Upper lobe of left lung (tissue), 6 donors: ENCODE measurements at regions not wholly inside any gene's neighbourhood (a gene's known extent, or its start where the extent isn't known, plus 50 kb on each side); places are given as distances from the start of the nearest gene placed in this dataset.
A peak's percentile ranks its signal among the peaks of the same experiment; 100 is the strongest.

ENCODE experiments used
- ATAC-seq, 2 donors: fragments of 200-7000 bp; cut with Tn5 transposase; one replicate each; pipeline ENCODE4 v1.9.1; 2022; ENCODE audit warnings: mild to moderate bottlenecking in 2 of 2, moderate library complexity in 2 of 2; ENCODE audit not compliant: low FRiP score in 2 of 2
- DNase-seq, 2 donors: peaks; one replicate each; pipeline ENCODE4 v3.0.0-alpha.2; 2019 to 2020
- H3K27ac ChIP-seq, 4 donors: fragments of 200-600 bp; sonication (generic); one replicate each; pipeline ENCODE4 v1.5.1; 2016 to 2019
- H3K27me3 ChIP-seq, 4 donors: fragments of 200-600 bp; sonication (generic); one replicate each; pipeline ENCODE4 v1.5.1; 2017 to 2019
- H3K36me3 ChIP-seq, 4 donors: fragments of 200-600 bp; sonication (generic); one replicate each; pipeline ENCODE4 v1.5.1; 2016 to 2019
- H3K4me1 ChIP-seq, 4 donors: fragments of 200-600 bp; sonication (generic); one replicate each; pipeline ENCODE4 v1.5.1; 2018 to 2019
- H3K4me3 ChIP-seq, 4 donors: fragments of 200-600 bp; sonication (generic); one replicate each; pipeline ENCODE4 v1.5.1; 2017 to 2019; ENCODE audit warnings: mild to moderate bottlenecking in 2 of 4, moderate library complexity in 1 of 4
- H3K9me3 ChIP-seq, 4 donors: fragments of 200-600 bp; sonication (generic); one replicate each; pipeline ENCODE4 v1.5.1; 2018 to 2019
- CTCF ChIP-seq, 6 experiments: fragments of 450-650 bp in 4 of 6; fragments of 200-600 bp in 2 of 6; sonication (generic) in 2 of 6; IDR thresholded peaks; one replicate each; pipeline ENCODE4 v1.5.1; 2016 to 2019; ENCODE audit warnings: antibody characterized with exemption in 6 of 6
- EP300 ChIP-seq, 4 donors: sonication (generic); formaldehyde crosslinking; IDR thresholded peaks; one replicate each; pipeline ENCODE4 v1.5.1; 2017; ENCODE audit warnings: antibody characterized with exemption in 4 of 4, control low read depth in 2 of 4
- POLR2A ChIP-seq, 4 donors: fragments of 450-650 bp; IDR thresholded peaks; one replicate each; pipeline ENCODE4 v1.5.1; 2016 to 2017; ENCODE audit warnings: antibody characterized with exemption in 4 of 4, mild to moderate bottlenecking in 2 of 4
- POLR2AphosphoS5 ChIP-seq, 2 donors: sonication (generic); formaldehyde crosslinking; IDR thresholded peaks; one replicate each; pipeline ENCODE4 v1.5.1; 2017; ENCODE audit warnings: antibody characterized with exemption in 2 of 2
- WGBS, 2 donors: methylation state at CpG; one replicate each; pipeline ENCODE4 v1.1.5; 2017 to 2018; 5-methylcytosine and 5-hydroxymethylcytosine counted together
- donor health status: DM: no; HTN: no; CAD: no; lungs with moderate emphysema.
- donor health status: DM: no; HTN: yes; CAD: no; lungs with severe emphysema.

- ATAC-seq (no peak), DNase-seq (no peak)
- H3K27ac ChIP-seq: no peak overlapping the region
- TF ChIP-seq EP300 (IDR thresholded peaks at IDR 0.05) (no peak), POLR2AphosphoS5 (IDR thresholded peaks at IDR 0.05) (no peak), POLR2A (IDR thresholded peaks at IDR 0.05) (no peak), CTCF (IDR thresholded peaks at IDR 0.05) (no peak)
- H3K27me3 ChIP-seq: no peaks in the 10 kb centered on the region
- no peaks in the 10 kb centered on the region for H3K4me1 ChIP-seq
- H3K9me3 ChIP-seq: no peaks in the 10 kb centered on the region
- no peak overlapping the region for H3K4me3 ChIP-seq
- no peaks in the 10 kb centered on the region for H3K36me3 ChIP-seq
These were observed 332.7 kb downstream of the PDCD6IP start for GRCh38 chr3:34131091-34131490.

- H3K9me3 ChIP-seq: no peaks in the 10 kb centered on the region
- ATAC-seq (peak in 1 of 2 donors; percentile 52), DNase-seq (no peak)
- H3K27me3 ChIP-seq: no peaks in the 10 kb centered on the region
- TF ChIP-seq POLR2AphosphoS5 (IDR thresholded peaks at IDR 0.05): no peak
- no peak for TF ChIP-seq CTCF (IDR thresholded peaks at IDR 0.05)
- TF ChIP-seq EP300 (IDR thresholded peaks at IDR 0.05): no peak
- TF ChIP-seq POLR2A (IDR thresholded peaks at IDR 0.05): no peak
- no peak overlapping the region for H3K27ac ChIP-seq
- 21 to 40% methylated on average over 2 of the region's 2 CpGs for WGBS, 2 donors
- no peak overlapping the region for H3K4me3 ChIP-seq
- H3K4me1 ChIP-seq: no peaks in the 10 kb centered on the region
- no peaks in the 10 kb centered on the region for H3K36me3 ChIP-seq
These were observed 333.8 kb downstream of the PDCD6IP start for GRCh38 chr3:34132069-34132692.

- no peak for DNase-seq
- TF ChIP-seq POLR2AphosphoS5 (IDR thresholded peaks at IDR 0.05): no peak
- TF ChIP-seq EP300 (IDR thresholded peaks at IDR 0.05): no peak
These were observed 341.1 kb downstream of the PDCD6IP start for GRCh38 chr3:34139566-34139965.

GRCh38 chr3:34140616-34141015, 342.2 kb downstream of the PDCD6IP start:
- Histone ChIP-seq H3K9me3 (no peaks in the 10 kb centered on the region), H3K27ac (no peak overlapping the region), H3K27me3 (no peaks in the 10 kb centered on the region), H3K4me1 (no peaks in the 10 kb centered on the region), H3K4me3 (no peak overlapping the region), H3K36me3 (no peaks in the 10 kb centered on the region)
- DNase-seq (no peak), ATAC-seq (no peak)
- 53 to 70% methylated on average over 1 of the region's 1 CpG for whole genome bisulfite sequencing, 2 donors
- TF ChIP-seq POLR2AphosphoS5 (IDR thresholded peaks at IDR 0.05): no peak
- no peak for TF ChIP-seq CTCF (IDR thresholded peaks at IDR 0.05)
- no peak for TF ChIP-seq POLR2A (IDR thresholded peaks at IDR 0.05)
- TF ChIP-seq EP300 (IDR thresholded peaks at IDR 0.05): no peak

More at GRCh38 chr3:34139566-34139965, 341.1 kb downstream of the PDCD6IP start:
- Histone ChIP-seq H3K9me3 (no peaks in the 10 kb centered on the region), H3K4me3 (no peak overlapping the region), H3K27ac (no peak overlapping the region), H3K36me3 (no peaks in the 10 kb centered on the region), H3K4me1 (no peaks in the 10 kb centered on the region), H3K27me3 (no peaks in the 10 kb centered on the region)
- no peak for ATAC-seq

- H3K27ac ChIP-seq: no peak overlapping the region
- no peak overlapping the region for H3K4me3 ChIP-seq
- 55 to 68% methylated on average over 3 of the region's 3 CpGs for WGBS, 2 donors
- DNase-seq (no peak), ATAC-seq (no peak)
- no peaks in the 10 kb centered on the region for H3K9me3 ChIP-seq
- TF ChIP-seq POLR2A (IDR thresholded peaks at IDR 0.05) (no peak), CTCF (IDR thresholded peaks at IDR 0.05) (no peak), EP300 (IDR thresholded peaks at IDR 0.05) (no peak), POLR2AphosphoS5 (IDR thresholded peaks at IDR 0.05) (no peak)
- no peaks in the 10 kb centered on the region for H3K36me3 ChIP-seq
- no peaks in the 10 kb centered on the region for H3K4me1 ChIP-seq
- no peaks in the 10 kb centered on the region for H3K27me3 ChIP-seq
These were observed 343.5 kb downstream of the PDCD6IP start for GRCh38 chr3:34141841-34142337.
